GM21576 (cell line): ENCODE measurements at regions not wholly inside any gene's neighbourhood (a gene's known extent, or its start where the extent isn't known, plus 50 kb on each side); places are given as distances from the start of the nearest gene placed in this dataset.

Experiments used
- ATAC-seq: cut with Tn5 transposase; IDR thresholded peaks from one replicate; pipeline ENCODE4 v1.9.1; 2021; ENCODE audit warnings: mild to moderate bottlenecking, moderate library complexity; ENCODE audit not compliant: unreplicated experiment

DNA sequence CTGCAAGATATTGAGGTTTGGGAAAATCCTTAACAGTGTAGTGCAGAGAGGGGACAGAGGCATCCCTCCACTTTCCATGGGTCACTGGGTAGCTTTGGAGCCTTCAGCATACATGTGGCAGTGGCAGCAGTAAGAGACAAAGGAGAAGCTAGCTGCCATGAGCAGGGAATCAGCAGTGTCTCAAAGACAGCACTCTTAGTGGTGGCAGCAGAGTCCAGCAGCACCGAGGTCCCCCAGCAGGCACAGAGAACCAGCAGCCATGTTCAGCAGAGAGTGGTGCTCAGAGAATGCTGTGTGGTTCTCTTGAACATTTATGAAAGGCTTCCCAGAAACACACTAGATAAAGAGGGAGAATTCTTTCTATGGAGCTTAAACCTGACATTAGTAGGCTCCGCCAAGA, 308.5 kb downstream of the CENPC start:
- ATAC-seq, result no peak

DNA sequence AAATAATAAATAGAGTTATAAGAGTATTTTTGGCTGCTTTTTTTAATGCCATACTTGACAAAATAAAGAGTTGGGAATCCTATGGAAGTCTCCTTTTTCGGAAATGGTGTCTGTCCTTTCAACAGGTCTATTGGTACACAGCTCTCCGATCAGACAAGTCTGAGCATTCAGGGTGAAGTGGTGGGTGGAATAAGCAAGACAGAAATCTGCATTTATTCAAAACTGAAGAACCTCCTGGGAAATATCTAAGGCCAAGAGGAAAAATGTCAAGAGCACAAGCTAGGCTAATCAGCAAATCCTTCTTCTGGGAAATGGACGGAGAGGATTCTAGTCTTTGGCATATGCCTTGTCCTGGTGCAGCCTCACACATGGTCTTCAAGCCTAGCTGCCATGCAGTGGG, 309.0 kb downstream of the CENPC start:
- no peak for ATAC-seq

DNA sequence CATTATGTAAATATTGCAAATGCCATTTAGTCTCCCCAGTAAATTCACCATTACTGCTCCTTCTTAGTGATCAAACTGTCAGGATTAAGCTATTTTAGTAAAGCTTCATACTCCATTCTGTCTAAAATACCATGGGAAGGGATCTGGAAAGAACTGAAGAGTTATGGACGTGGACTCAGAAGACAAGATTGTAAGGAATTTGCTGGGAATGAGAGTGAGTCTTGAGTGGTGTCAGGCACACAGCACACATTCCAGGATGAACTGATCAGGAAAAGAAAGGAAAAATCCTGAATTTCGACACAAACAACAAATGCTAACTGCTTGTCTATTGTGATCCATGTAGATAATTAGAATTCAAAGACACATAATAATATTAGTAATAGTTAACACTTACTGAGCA, 311.0 kb downstream of the CENPC start:
- no peak for ATAC-seq

DNA sequence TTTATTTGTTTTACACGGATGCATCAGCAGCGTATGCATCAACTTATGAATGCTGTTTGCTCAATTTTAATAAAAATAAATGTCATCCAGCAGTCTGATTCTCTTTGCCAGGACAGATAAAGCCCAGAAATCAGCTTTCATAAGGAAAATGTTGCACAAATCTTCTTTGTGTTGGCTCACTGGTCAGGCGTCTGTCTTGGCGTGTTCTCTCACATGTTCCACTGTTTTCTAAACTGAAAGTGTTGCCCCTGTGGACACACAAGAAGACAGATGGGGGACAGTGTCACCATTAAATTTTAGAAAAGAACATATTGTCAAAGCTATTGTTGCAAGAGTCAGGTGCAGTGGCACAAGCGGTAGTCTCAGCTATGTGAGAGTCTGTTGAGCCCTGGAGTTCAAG, 316.2 kb downstream of the CENPC start:
- no peak for ATAC-seq

DNA sequence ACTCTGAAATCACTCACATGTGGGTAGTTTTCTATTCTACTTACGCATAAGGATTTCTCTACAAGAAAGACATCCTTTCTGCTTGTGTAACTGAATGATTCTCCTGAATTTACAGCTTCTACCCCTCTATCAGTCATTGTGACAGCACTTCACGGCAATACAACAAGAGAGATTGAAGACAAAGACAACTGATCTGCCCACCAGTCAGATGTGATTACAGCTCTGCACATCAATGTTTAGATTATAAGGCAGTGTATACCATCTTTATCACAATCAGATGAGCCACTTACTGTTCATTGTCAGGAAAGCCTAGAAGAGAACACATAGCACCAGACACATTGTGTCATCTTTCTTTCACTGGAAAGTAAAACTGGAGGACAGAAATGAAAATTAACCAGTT, 324.4 kb downstream of the CENPC start:
- ATAC-seq, result no peak

DNA sequence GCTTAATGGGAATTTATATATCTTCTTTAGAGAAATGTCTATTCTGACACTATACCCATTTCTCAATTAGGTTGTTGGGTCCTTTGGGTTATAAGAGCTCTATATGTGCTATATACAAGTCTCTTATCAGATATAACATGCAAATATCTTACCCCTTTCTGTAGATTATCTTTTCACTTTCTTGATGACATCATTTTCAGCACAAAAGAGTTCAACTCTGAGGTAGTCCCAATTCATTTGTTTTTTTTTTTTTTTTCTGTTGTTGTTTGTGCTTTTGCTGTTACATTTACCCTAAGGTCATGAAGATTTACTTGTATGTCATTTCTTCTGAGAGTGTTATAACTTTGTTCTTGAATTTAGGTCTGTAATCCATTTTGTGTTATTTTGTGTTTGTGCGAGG, 326.4 kb downstream of the CENPC start:
- ATAC-seq, result no peak

DNA sequence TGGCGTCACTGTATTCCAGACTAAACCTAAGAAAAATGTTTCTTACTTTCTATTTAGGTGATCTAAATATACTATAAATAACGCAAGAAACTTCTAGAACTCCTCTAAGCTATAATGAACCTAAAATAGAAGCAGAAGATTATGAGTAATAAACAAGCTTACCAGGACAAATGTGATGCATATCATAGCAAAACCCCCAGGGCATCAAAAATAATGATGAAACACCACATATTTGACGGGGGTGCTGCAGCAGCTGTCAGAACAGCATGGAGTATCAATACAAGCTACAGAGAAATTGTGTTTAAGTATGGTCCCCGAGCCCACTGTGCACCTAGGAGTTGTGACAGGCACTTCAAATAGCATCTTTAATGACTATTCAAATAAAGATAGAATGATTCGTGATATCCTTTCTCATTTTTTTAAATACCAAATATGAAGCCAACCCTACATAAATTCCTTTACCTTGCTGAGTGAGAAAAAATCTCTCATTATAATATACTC, 337.3 kb downstream of the CENPC start:
- ATAC-seq, result no peak

DNA sequence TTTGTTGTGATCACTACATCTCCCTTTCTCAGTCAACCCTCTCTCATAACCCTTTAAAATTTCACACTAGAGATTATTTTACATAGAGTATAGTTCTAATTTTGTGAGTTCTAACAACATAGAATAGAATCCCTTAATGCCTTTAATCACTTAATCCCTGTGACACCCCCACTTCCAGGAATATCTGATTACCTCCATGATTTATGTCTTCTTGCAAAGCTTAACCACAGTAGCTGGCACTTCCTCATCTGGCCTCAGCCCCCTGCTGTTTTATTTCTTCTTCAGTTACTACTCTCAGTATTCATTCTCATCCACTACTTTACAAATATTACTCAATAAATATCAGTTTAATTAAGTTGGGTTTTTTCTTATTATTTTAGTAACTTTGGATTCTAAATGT, 340.9 kb downstream of the CENPC start:
- no peak for ATAC-seq

DNA sequence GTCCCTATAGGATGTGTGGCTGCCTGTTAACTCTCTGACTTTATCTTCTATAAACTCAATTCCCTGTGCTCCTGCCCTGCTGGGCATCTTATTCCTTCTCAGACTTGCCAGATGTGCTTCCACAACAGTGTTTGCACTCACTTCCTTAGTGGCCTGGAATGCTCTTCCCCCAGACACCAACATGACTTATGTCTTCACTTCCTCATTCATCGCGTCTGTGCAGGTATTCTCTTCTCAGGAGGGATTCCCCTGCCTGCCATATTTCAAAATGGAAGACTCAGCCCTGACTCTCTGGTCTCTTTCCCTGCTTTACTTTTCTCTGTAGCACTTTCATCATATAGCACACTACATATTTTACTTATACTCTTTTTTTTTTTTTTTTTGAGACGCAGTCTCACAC, 344.0 kb downstream of the CENPC start:
- peak; percentile 57 for ATAC-seq

DNA sequence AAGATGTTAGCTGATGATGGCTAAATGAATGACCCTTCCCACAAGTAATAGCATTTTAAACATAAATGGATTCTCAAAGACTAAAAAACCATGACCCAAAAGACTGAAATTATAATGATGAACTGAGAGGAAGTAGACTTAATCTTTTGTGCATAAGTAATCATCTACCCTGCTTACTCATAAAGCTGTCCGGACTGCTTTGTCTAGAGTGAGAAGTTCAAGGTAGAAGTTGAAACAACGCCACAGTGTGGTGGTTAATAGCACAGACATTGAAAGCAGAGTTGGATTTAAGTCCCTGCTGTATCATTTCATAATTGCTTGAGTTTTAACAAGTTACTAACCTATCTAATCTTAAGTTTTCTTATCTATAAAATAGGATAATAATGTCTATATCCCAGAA, 346.6 kb downstream of the CENPC start:
- ATAC-seq, result no peak

DNA sequence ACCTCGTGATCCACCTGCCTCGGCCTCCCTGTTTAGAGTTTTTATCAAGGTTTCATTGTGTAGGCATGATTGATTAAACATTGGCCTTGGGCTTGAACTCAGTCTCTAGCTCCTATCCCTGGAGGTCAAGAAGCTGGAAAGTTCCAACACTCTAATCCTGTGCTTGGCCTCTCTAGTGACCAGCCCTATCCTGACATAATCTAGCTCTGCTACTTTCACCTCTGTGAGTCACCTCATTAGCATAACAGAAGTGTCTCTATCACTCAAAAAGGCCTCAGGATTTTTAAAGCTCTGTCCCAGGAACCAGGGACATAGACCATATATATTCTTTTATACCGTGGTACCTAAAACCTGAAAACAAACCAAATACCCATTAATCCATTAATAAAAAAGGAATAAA, 377.5 kb downstream of the CENPC start:
- ATAC-seq, result no peak

DNA sequence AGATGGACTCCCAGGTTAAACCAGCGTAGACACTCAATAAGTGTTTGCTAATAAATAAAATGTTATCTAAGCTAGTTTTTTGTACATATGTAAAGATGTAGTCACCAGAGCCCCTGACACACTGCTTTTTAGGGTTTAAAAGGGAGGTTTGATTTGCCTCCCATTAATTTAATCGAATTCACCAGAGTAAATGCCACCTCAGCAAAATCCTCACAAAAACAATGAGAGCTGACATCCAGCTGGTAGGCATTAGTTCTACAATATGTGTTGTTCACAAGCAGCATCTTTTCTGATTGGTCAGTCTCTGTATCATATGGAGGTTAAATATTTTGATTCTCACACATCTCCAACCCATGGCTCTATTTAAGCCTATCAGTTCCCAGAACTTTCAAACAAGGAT, 382.6 kb downstream of the CENPC start:
- ATAC-seq, result no peak

DNA sequence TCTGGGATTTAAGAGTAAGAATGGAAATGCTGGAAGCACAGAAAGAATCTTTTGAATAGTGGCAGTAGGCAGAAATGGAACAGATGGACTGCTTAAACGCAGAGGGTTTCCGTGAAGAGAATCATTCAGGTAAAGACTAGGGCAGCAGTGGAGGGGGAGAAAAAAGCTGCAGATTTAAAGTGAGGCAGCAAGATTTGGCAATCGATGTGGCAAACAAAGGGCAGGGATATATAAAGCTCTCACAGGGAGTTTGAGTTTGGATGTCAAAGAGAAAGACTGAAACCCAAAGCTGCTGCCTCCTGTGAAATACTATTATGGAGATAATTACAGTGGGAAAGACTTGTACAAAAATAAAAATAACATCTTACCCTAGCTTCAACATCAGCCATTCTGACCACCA, 384.0 kb downstream of the CENPC start:
- no peak for ATAC-seq

DNA sequence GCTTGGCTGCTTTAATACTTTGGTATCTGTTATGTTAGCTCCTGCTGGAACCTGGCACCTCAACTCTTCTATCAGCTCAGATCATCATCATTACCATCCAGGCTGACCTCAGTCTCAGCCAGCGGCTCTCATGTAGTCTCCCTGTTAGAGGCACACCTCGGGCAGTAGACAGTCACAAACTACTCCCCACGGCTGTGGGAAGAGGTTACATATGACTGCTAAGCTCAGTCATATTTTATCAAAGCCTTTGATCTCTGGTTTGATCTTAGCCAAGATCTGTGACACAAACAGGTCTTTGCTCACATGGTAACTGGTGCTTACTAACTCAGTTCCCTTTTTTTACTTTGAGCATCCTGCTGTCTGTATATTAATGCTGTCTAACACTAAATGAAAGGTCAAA, 384.9 kb downstream of the CENPC start:
- ATAC-seq, result no peak

DNA sequence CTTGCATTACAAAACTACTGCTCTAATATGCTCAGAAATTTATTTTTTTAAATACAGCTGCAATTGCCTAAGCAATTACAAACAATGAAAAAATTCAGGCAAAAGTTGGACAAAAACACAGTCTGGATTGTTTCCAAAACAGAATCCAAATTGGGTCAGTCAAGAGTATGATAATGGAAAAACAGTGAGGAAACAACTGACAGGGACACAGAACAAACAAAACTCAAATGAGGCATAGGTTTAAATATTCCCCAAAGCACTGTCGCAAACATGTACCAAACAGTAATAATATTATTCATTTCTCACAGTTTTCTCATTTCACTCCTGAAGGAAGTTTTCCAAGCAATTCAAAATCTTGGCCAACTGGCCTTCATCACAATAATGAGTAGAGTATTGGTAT, 386.6 kb downstream of the CENPC start:
- no peak for ATAC-seq

DNA sequence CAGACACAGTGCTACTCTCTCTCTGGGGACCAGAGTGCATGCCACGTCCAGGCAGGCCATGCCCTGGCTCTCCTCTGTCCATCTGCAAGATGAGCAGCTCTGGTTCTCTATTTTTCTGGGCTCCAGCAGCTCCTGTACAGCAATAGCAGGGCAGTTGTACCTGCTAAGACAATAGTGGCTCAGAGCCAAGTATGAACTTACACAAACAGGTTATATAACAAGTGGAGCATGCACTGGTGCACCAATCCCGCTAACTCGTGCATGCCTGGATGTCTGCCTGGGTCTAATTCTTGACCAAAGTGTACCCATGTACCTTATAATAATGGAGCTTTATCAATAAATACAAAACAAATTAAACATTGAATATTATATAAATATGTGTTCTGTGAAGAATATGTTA, 392.3 kb downstream of the CENPC start:
- no peak for ATAC-seq

DNA sequence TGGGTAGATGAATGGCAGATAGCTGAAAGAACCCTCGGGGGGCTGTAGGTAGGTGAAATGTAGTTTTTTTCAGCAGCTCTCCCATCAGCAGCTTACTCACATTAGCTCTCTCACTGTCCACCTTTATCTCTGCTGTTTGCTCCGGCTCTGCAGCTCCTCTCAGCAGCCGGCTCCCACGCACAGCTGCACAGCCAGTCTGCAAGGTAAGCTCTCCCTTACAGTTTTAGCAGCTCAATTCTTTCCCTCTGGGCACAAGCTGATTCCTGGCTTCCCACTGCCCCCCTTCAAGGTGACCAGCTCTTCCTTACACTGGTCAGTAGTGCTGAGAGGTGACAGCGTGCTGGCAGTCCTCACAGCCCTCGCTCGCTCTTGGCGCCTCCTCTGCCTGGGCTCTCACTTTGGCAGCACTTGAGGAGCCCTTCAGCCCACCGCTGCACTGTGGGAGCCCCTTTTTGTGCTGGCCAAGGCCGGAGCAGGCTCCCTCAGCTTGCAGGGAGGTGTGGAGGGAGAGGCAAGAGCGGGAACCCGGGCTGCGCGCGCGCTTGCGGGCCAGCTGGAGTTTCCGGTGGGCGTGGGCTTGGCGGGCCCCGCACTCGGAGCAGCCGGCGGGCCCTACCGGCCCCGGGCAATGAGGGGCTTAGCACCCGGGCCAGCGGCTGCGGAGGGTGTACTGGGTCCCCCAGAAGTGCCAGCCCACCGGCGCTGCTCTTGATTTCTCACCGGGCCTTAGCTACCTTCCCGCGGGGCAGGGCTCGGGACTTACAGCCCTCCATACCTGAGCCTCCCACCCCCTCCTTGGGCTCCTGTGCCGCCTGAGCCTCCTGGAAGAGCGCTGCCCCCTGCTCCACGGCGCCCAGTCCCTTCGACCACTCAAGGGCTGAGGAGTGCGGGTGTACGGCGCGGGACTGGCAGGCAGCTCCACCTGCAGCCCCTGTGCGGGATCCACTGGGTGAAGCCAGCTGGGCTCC, 393.6 kb downstream of the CENPC start:
- ATAC-seq, result no peak

DNA sequence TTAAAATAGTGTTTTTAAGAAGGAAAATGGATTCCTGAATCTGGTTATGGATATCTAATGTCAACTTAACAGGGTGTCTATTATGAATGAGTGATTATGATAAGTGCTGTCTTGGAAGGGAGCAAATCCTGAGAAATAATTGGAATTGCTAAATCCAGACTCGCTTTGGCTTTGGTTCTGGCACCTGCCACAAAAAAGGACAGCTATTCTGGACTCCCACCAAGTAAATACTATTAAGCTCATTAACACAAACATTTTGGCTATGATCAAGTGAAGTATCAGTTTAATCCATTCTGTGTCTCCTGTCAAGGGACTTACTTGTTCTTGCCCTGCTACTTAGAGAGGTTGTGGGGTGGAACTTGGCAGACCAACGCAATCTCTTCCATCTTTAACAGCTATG, 403.7 kb downstream of the CENPC start:
- no peak for ATAC-seq

DNA sequence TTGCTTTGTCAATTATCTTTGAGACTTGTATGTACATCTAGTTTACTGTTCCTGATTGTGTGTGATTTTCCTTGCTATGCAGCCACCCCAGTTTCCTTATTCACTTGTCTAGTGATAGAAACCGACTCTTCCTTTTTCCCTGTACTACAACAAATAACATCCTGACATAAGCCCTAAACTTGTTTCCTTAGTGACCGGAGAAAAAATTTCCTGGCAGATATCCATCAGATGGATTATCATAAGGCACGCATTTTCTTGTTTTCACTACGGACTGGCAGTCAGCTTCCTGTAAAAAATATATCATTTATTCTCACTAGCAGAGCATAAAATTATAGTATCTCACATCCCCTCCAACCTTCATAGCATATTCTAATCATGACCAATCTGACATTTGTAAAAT, 410.7 kb downstream of the CENPC start:
- no peak for ATAC-seq

DNA sequence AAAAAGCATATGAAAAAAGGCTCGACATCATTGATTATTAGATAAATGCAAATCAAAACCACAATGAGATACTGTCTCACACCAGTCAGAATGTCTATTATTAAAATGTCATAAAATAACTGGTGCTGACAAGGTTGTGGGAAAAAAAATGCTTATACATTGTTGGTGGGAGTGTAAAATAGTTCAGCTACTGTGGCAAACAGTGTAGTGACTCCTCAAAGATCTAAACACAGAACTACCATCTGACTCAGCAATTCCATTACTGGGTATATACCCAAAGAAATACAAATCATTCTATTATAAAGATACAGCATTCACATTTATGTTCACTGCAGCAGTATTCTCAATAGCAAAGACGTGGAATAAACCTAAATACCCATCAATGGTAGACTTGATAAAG, 412.1 kb downstream of the CENPC start:
- no peak for ATAC-seq

DNA sequence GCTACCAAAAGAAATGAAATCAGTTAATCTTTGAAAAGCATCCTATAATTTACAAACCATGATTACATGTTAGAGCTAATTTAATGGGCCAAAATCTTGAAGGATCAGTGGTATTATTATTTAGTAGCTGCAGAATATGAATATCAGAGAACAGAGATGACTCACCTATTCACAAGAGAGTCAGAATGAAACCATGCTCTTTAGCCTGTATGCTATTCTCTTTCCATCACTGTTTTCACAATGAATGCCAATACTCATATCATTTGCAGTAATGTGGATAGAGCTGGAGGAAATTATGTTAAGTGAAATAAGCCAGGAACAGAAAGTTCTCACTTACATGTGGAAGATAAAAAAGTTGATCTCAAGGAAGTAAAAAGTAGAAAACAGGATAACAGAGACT, 414.1 kb downstream of the CENPC start:
- ATAC-seq, result peak; percentile 96

DNA sequence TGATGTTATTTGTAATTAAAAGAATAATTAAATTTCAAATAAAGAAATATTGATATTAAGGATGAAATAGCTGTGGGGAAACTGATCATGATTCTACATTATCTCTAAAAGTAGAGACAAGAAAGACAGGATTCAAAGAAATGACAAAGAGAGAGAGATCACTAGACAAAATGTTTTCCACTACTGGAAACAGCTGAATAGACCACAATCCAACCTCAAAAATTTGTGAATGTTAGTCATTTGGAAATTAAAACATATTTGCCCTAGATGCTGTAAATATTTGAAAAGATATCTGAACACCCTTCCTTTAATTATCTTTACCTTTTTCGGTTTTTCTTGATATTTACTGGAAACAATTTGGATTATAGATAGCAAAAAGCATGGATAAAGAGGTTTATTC, 414.9 kb downstream of the CENPC start:
- no peak for ATAC-seq

DNA sequence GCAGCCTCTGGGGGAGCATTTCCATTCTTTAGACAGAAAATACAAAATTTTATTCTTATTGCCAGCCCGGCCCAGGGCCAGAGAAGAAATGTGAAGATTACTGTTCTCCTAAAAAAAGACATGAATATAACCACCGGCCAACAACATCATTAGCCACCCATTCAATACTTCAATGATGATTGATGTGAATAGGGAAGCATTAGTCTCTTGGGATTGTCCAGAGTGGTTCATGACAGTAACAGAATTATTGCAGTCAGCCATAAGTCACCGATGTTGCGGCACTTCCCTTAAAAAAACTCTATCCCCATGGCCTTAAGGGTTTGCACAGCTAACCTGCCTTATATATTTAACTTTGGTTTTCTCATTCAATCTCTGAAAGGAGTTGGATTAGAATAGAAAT, 418.7 kb downstream of the CENPC start:
- no peak for ATAC-seq
